ENCODE measurements at regions not wholly inside any gene's neighbourhood (a gene's known extent, or its start where the extent isn't known, plus 50 kb on each side); places are given as distances from the start of the nearest gene placed in this dataset.
A peak's percentile ranks its signal among the peaks of the same experiment; 100 is the strongest.

DNA sequence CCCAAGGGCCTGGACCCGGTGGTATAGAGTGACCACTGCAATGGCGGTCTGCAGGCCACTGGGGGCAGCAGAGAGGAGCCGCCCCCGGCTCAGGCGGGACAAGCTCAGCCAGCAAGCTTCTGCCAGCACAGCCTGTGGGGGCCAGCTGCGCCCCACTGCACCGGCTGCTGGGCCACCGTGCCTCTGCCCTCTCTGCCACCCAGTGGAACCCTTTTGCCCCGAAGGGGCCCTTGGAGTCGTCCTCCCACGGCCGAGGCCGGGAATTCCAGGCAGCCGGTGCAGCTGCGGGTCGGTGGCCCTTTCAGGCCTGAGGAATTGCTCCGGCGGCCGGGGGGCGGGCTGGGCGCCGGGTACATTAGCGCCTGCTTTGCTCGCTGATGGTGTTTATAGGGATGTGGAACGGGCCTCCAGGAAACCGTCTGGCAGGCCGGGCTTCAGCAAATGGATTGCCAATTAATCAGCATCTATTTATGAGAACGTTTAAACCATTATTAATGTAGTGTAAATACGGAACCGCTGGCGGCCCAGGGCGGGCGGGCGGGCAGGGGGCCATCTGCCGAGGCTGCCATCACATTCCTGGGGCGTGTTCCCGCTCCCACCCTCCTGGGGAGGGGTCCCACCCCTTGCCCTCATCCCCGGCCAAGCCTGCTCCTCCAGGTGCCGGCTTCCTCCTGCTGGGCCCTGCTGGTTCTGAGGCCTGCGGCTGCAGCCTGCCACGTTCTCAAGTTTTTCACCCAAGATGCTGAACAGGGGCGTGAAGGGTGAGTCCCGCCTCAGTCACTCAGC, 127.4 kb downstream of the BARX1 start (continued):
- peak; percentile 40; the same call in 1 of the 2 replicates for TF ChIP-seq RXRA (CRISPR knock-in tag; IDR thresholded peaks at IDR 0.05)
- peak; percentile 55; the same call in 1 of the 2 replicates for TF ChIP-seq MAZ (IDR thresholded peaks at IDR 0.05; ENCODE audit: borderline replicate concordance, low read depth, low read length)
- TF ChIP-seq MAZ (CRISPR knock-in tag; IDR thresholded peaks at IDR 0.05; ENCODE audit: low read depth) = no peak
- TF ChIP-seq SKI (IDR thresholded peaks at IDR 0.05; ENCODE audit: partially characterized antibody) = no peak
- TF ChIP-seq ZNF34 (CRISPR knock-in tag; IDR thresholded peaks at IDR 0.05; ENCODE audit: borderline replicate concordance) = no peak
- TF ChIP-seq SPEN (CRISPR knock-in tag; IDR thresholded peaks at IDR 0.05; ENCODE audit: low read depth) = no peak
- TF ChIP-seq, protein P1, sequence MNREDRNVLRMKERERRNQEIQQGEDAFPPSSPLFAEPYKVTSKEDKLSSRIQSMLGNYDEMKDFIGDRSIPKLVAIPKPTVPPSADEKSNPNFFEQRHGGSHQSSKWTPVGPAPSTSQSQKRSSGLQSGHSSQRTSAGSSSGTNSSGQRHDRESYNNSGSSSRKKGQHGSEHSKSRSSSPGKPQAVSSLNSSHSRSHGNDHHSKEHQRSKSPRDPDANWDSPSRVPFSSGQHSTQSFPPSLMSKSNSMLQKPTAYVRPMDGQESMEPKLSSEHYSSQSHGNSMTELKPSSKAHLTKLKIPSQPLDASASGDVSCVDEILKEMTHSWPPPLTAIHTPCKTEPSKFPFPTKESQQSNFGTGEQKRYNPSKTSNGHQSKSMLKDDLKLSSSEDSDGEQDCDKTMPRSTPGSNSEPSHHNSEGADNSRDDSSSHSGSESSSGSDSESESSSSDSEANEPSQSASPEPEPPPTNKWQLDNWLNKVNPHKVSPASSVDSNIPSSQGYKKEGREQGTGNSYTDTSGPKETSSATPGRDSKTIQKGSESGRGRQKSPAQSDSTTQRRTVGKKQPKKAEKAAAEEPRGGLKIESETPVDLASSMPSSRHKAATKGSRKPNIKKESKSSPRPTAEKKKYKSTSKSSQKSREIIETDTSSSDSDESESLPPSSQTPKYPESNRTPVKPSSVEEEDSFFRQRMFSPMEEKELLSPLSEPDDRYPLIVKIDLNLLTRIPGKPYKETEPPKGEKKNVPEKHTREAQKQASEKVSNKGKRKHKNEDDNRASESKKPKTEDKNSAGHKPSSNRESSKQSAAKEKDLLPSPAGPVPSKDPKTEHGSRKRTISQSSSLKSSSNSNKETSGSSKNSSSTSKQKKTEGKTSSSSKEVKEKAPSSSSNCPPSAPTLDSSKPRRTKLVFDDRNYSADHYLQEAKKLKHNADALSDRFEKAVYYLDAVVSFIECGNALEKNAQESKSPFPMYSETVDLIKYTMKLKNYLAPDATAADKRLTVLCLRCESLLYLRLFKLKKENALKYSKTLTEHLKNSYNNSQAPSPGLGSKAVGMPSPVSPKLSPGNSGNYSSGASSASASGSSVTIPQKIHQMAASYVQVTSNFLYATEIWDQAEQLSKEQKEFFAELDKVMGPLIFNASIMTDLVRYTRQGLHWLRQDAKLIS (CRISPR knock-in tag; IDR thresholded peaks at IDR 0.05) = no peak
- no peak for TF ChIP-seq KLF11 (CRISPR knock-in tag; IDR thresholded peaks at IDR 0.05)
- TF ChIP-seq, protein P2, sequence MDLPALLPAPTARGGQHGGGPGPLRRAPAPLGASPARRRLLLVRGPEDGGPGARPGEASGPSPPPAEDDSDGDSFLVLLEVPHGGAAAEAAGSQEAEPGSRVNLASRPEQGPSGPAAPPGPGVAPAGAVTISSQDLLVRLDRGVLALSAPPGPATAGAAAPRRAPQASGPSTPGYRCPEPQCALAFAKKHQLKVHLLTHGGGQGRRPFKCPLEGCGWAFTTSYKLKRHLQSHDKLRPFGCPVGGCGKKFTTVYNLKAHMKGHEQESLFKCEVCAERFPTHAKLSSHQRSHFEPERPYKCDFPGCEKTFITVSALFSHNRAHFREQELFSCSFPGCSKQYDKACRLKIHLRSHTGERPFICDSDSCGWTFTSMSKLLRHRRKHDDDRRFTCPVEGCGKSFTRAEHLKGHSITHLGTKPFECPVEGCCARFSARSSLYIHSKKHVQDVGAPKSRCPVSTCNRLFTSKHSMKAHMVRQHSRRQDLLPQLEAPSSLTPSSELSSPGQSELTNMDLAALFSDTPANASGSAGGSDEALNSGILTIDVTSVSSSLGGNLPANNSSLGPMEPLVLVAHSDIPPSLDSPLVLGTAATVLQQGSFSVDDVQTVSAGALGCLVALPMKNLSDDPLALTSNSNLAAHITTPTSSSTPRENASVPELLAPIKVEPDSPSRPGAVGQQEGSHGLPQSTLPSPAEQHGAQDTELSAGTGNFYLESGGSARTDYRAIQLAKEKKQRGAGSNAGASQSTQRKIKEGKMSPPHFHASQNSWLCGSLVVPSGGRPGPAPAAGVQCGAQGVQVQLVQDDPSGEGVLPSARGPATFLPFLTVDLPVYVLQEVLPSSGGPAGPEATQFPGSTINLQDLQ (CRISPR knock-in tag; IDR thresholded peaks at IDR 0.05) = no peak
- TF ChIP-seq HMG20B (CRISPR knock-in tag; conservative IDR thresholded peaks at IDR 0.05) = no peak
- no peak for TF ChIP-seq BRD4 (CRISPR knock-in tag; IDR thresholded peaks at IDR 0.05)
- no peak for TF ChIP-seq KLF13 (CRISPR knock-in tag; IDR thresholded peaks at IDR 0.05)
- TF ChIP-seq, protein P3, sequence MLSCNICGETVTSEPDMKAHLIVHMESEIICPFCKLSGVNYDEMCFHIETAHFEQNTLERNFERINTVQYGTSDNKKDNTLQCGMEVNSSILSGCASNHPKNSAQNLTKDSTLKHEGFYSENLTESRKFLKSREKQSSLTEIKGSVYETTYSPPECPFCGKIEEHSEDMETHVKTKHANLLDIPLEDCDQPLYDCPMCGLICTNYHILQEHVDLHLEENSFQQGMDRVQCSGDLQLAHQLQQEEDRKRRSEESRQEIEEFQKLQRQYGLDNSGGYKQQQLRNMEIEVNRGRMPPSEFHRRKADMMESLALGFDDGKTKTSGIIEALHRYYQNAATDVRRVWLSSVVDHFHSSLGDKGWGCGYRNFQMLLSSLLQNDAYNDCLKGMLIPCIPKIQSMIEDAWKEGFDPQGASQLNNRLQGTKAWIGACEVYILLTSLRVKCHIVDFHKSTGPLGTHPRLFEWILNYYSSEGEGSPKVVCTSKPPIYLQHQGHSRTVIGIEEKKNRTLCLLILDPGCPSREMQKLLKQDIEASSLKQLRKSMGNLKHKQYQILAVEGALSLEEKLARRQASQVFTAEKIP (CRISPR knock-in tag; IDR thresholded peaks at IDR 0.05; ENCODE audit: borderline replicate concordance) = no peak
- TF ChIP-seq, protein P4, sequence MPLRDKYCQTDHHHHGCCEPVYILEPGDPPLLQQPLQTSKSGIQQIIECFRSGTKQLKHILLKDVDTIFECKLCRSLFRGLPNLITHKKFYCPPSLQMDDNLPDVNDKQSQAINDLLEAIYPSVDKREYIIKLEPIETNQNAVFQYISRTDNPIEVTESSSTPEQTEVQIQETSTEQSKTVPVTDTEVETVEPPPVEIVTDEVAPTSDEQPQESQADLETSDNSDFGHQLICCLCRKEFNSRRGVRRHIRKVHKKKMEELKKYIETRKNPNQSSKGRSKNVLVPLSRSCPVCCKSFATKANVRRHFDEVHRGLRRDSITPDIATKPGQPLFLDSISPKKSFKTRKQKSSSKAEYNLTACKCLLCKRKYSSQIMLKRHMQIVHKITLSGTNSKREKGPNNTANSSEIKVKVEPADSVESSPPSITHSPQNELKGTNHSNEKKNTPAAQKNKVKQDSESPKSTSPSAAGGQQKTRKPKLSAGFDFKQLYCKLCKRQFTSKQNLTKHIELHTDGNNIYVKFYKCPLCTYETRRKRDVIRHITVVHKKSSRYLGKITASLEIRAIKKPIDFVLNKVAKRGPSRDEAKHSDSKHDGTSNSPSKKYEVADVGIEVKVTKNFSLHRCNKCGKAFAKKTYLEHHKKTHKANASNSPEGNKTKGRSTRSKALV (CRISPR knock-in tag; IDR thresholded peaks at IDR 0.05) = no peak

All from HepG2 (cell line).